HEK293 (cell line): ENCODE measurements at regions not wholly inside any gene's neighbourhood (a gene's known extent, or its start where the extent isn't known, plus 50 kb on each side); places are given as distances from the start of the nearest gene placed in this dataset.

Experiments
- CTCF ChIA-PET: fragments of 350-600 bp; formaldehyde crosslinking; extraction: SDS; loops from one replicate; lab custom pipeline; 2021; ENCODE audit warnings: antibody characterized with exemption; lab: Yijun Ruan, JAX
- POLR2A ChIA-PET: fragments of 300-600 bp; formaldehyde crosslinking; extraction: SDS; loops from one replicate; lab custom pipeline; 2020; ENCODE audit warnings: antibody characterized with exemption, inconsistent platforms; lab: Yijun Ruan, JAX
- H3K27ac ChIP-seq: fragments of 200-500 bp; sonication (Bioruptor generic); 2 replicates; pipeline ENCODE4 v1.5.1; 2014; ENCODE audit warnings: low read depth, low read length, control low read depth, inconsistent platforms; ENCODE audit errors: extremely low read depth
- H3K36me3 ChIP-seq, 2 experiments: fragments of 200-500 bp in 1 of 2; sonication (Bioruptor generic) in 1 of 2; 1 replicate in 1 of 2; 2 replicates in 1 of 2; pipeline ENCODE4 v1.5.1; 2014 to 2017; ENCODE audit warnings: inconsistent platforms in 2 of 2, low read length in 2 of 2; ENCODE audit not compliant: control insufficient read depth in 2 of 2, insufficient read depth in 1 of 2
- H3K4me1 ChIP-seq: fragments of 200-500 bp; sonication (Bioruptor generic); 2 replicates; pipeline ENCODE4 v1.5.1; 2014; ENCODE audit warnings: mild to moderate bottlenecking, low read length, inconsistent platforms; ENCODE audit not compliant: control insufficient read depth, insufficient read depth
- H3K4me3 ChIP-seq: 2 replicates; pipeline ENCODE4 v1.5.1; 2011; ENCODE audit warnings: low read depth, mild to moderate bottlenecking, control low read depth, low read length, moderate library complexity
- H3K9me3 ChIP-seq: fragments of 200-500 bp; sonication (Bioruptor generic); 2 replicates; pipeline ENCODE4 v1.5.1; 2014; ENCODE audit warnings: low read depth, low read length, inconsistent platforms; ENCODE audit not compliant: control insufficient read depth, insufficient read depth
- FEZF1 ChIP-seq: fragments of 450-650 bp; formaldehyde crosslinking; IDR thresholded peaks from 2 replicates; pipeline ENCODE4 v1.5.1; 2016; ENCODE audit warnings: missing biosample characterization, missing genetic modification characterization
- HOXC10 ChIP-seq: sonication (generic); formaldehyde crosslinking; IDR thresholded peaks from 2 replicates; pipeline ENCODE4 v1.8.1; 2023; ENCODE audit warnings: mild to moderate bottlenecking, missing genetic modification reagents
- KLF17 ChIP-seq: fragments of 450-650 bp; formaldehyde crosslinking; IDR thresholded peaks from 2 replicates; pipeline ENCODE4 v1.5.1; 2016; ENCODE audit warnings: missing biosample characterization, missing genetic modification characterization
- MEIS1 ChIP-seq: sonication (generic); formaldehyde crosslinking; IDR thresholded peaks from 2 replicates; pipeline ENCODE4 v1.8.1; 2022; ENCODE audit warnings: missing genetic modification reagents, mild to moderate bottlenecking, borderline replicate concordance
- MZF1 ChIP-seq: fragments of 450-650 bp; formaldehyde crosslinking; IDR thresholded peaks from 2 replicates; pipeline ENCODE4 v1.5.1; 2017; ENCODE audit warnings: missing biosample characterization, missing genetic modification characterization, borderline replicate concordance
- PRDM10 ChIP-seq: fragments of 450-650 bp; formaldehyde crosslinking; IDR thresholded peaks from 2 replicates; pipeline ENCODE4 v1.5.1; 2016; ENCODE audit warnings: missing biosample characterization, missing genetic modification characterization
- RBAK ChIP-seq: fragments of 450-650 bp; formaldehyde crosslinking; IDR thresholded peaks from 2 replicates; pipeline ENCODE4 v1.5.1; 2016; ENCODE audit warnings: missing biosample characterization, missing genetic modification characterization
- SCRT1 ChIP-seq: fragments of 450-650 bp; formaldehyde crosslinking; IDR thresholded peaks from 2 replicates; pipeline ENCODE4 v1.5.1; 2016; ENCODE audit warnings: missing biosample characterization, missing genetic modification characterization, borderline replicate concordance
- SP2 ChIP-seq: fragments of 450-650 bp; formaldehyde crosslinking; IDR thresholded peaks from 2 replicates; pipeline ENCODE4 v1.5.1; 2016; ENCODE audit warnings: missing biosample characterization, missing genetic modification characterization
- SP3 ChIP-seq: fragments of 450-650 bp; formaldehyde crosslinking; IDR thresholded peaks from 2 replicates; pipeline ENCODE4 v1.5.1; 2016; ENCODE audit warnings: missing biosample characterization, missing genetic modification characterization
- ZBTB1 ChIP-seq: fragments of 450-650 bp; formaldehyde crosslinking; IDR thresholded peaks from 2 replicates; pipeline ENCODE4 v1.5.1; 2016; ENCODE audit warnings: missing biosample characterization, missing genetic modification characterization
- ZNF138 ChIP-seq: fragments of 450-650 bp; formaldehyde crosslinking; IDR thresholded peaks from 2 replicates; pipeline ENCODE4 v1.5.1; 2016; ENCODE audit warnings: missing biosample characterization, missing genetic modification characterization, borderline replicate concordance
- ZNF157 ChIP-seq: fragments of 450-650 bp; formaldehyde crosslinking; IDR thresholded peaks from 2 replicates; pipeline ENCODE4 v1.5.1; 2016; ENCODE audit warnings: missing biosample characterization, missing genetic modification characterization
- ZNF302 ChIP-seq: fragments of 450-650 bp; formaldehyde crosslinking; IDR thresholded peaks from 2 replicates; pipeline ENCODE4 v1.5.1; 2016; ENCODE audit warnings: missing biosample characterization, missing genetic modification characterization, low read depth
- ZNF341 ChIP-seq: fragments of 450-650 bp; formaldehyde crosslinking; IDR thresholded peaks from 2 replicates; pipeline ENCODE4; 2016; ENCODE audit warnings: low read depth, missing biosample characterization, missing genetic modification characterization
- ZNF350 ChIP-seq: fragments of 450-650 bp; formaldehyde crosslinking; IDR thresholded peaks from 2 replicates; pipeline ENCODE4 v1.5.0; 2017; ENCODE audit warnings: missing biosample characterization, mild to moderate bottlenecking, missing genetic modification characterization
- ZNF488 ChIP-seq: fragments of 450-650 bp; formaldehyde crosslinking; IDR thresholded peaks from 2 replicates; pipeline ENCODE4 v1.5.1; 2016; ENCODE audit warnings: missing biosample characterization, missing genetic modification characterization
- ZNF529 ChIP-seq: fragments of 450-650 bp; formaldehyde crosslinking; IDR thresholded peaks from 2 replicates; pipeline ENCODE4 v1.5.1; 2017; ENCODE audit warnings: missing genetic modification characterization, missing biosample characterization; ENCODE audit not compliant: insufficient replicate concordance
- ZNF549 ChIP-seq: fragments of 450-650 bp; IDR thresholded peaks from 2 replicates; pipeline ENCODE4 v1.5.1; 2018; ENCODE audit warnings: missing biosample characterization, missing genetic modification characterization, mild to moderate bottlenecking, inconsistent platforms, moderate library complexity
- ZNF555 ChIP-seq: fragments of 450-650 bp; formaldehyde crosslinking; conservative IDR thresholded peaks from 2 replicates; pipeline ENCODE4 v1.5.1; 2017; ENCODE audit warnings: missing biosample characterization, mild to moderate bottlenecking, missing genetic modification characterization, inconsistent platforms
- ZNF560 ChIP-seq: fragments of 450-650 bp; formaldehyde crosslinking; IDR thresholded peaks from 2 replicates; pipeline ENCODE4 v1.5.1; 2017; ENCODE audit warnings: missing biosample characterization, missing genetic modification characterization, borderline replicate concordance
- ZNF580 ChIP-seq: fragments of 450-650 bp; formaldehyde crosslinking; IDR thresholded peaks from 2 replicates; pipeline ENCODE4 v1.5.1; 2016; ENCODE audit warnings: missing biosample characterization, missing genetic modification characterization
- ZNF692 ChIP-seq: fragments of 450-650 bp; formaldehyde crosslinking; IDR thresholded peaks from 2 replicates; pipeline ENCODE4 v1.5.1; 2016; ENCODE audit warnings: missing biosample characterization, missing genetic modification characterization
- ZNF76 ChIP-seq: fragments of 450-650 bp; formaldehyde crosslinking; IDR thresholded peaks from 2 replicates; pipeline ENCODE4; 2016; ENCODE audit warnings: low read depth, missing biosample characterization, missing genetic modification characterization, borderline replicate concordance
- ZNF777 ChIP-seq: fragments of 450-650 bp; formaldehyde crosslinking; IDR thresholded peaks from 2 replicates; pipeline ENCODE4 v1.5.1; 2017; ENCODE audit warnings: missing biosample characterization, missing genetic modification characterization, borderline replicate concordance
- ZSCAN16 ChIP-seq: fragments of 450-650 bp; formaldehyde crosslinking; IDR thresholded peaks from 2 replicates; pipeline ENCODE4 v1.5.1; 2016; ENCODE audit warnings: missing biosample characterization, missing genetic modification characterization
- ZSCAN23 ChIP-seq: fragments of 450-650 bp; formaldehyde crosslinking; IDR thresholded peaks from 2 replicates; pipeline ENCODE4 v1.5.1; 2016; ENCODE audit warnings: missing biosample characterization, missing genetic modification characterization
- ZXDB ChIP-seq: fragments of 450-650 bp; formaldehyde crosslinking; IDR thresholded peaks from 2 replicates; pipeline ENCODE4 v1.5.1; 2016; ENCODE audit warnings: missing biosample characterization, missing genetic modification characterization

- TF ChIP-seq ZNF76 (no peak), ZNF549 (tag by site-specific recombination) (no peak), ZNF560 (tag by site-specific recombination) (no peak), ZSCAN23 (no peak), MEIS1 (CRISPR knock-in tag) (no peak), ZNF302 (tag by site-specific recombination) (no peak), ZBTB1 (tag by site-specific recombination) (no peak), SP3 (tag by site-specific recombination) (no peak), ZNF555 (no peak), RBAK (tag by site-specific recombination) (no peak), ZSCAN16 (no peak), ZXDB (tag by site-specific recombination) (no peak), SP2 (tag by site-specific recombination) (no peak), HOXC10 (CRISPR knock-in tag) (no peak), ZNF692 (no peak)
- ChIA-PET POLR2A (no interaction called here), CTCF (no interaction called here)
- no peaks in the 10 kb centered on the region for H3K9me3 ChIP-seq
- H3K36me3 ChIP-seq, result no peaks in the 10 kb centered on the region
- H3K27ac ChIP-seq, result no peak overlapping the region
- H3K4me3 ChIP-seq, result no peak overlapping the region
- H3K4me1 ChIP-seq, result no peaks in the 10 kb centered on the region
These were observed 320.6 kb upstream of the MEF2C start for GRCh38 chr5:89203611-89204010.

GRCh38 chr5:89200899-89201298 is 317.9 kb upstream of the MEF2C start:
- Histone ChIP-seq H3K4me3 (no peak overlapping the region), H3K36me3 (no peaks in the 10 kb centered on the region), H3K27ac (no peak overlapping the region), H3K4me1 (no peaks in the 10 kb centered on the region), H3K9me3 (no peaks in the 10 kb centered on the region)
- ChIA-PET POLR2A (no interaction called here), CTCF (interaction anchor here (0.6 kb wide), 1 partner anchor 1237 kb away, joined by 3 read pairs; no protein-coding TSS in a partner anchor)
- TF ChIP-seq KLF17 (tag by site-specific recombination) (no peak), ZNF350 (tag by site-specific recombination) (no peak), MZF1 (no peak), FEZF1 (tag by site-specific recombination) (no peak), ZNF692 (no peak), ZNF529 (tag by site-specific recombination) (no peak), ZNF488 (tag by site-specific recombination) (no peak), PRDM10 (no peak), SCRT1 (no peak), ZNF777 (tag by site-specific recombination) (no peak), ZNF157 (tag by site-specific recombination) (no peak), ZNF138 (tag by site-specific recombination) (no peak), ZNF341 (tag by site-specific recombination) (no peak), ZNF76 (no peak), ZNF580 (tag by site-specific recombination) (no peak)
